ENCODE measurements at regions not wholly inside any gene's neighbourhood (a gene's known extent, or its start where the extent isn't known, plus 50 kb on each side); places are given as distances from the start of the nearest gene placed in this dataset.

DNA sequence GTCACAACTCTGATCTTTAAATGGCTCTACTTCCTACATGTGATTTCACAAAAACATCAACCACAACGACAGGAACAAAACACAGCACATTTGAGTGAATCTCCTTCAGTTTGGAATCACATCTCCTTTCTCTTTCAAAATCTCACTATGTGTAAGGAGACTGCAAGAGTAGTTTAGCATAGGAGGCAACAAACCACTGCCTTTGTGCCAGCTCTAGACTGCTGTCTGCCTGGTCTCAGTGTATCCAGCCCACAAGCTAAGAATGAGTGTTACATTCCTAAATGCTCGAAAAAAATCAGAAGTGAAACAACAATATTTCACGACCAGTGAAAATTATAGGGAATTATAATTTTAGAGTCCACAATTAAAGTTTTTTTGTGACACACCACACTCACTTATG is 217.0 kb upstream of the STEAP4 start:
- WGBS, 2 experiments (ENCODE audit: extremely low coverage in 1 of 2, insufficient coverage in 1 of 2, insufficient read length in 1 of 2, insufficient replicate concordance in 2 of 2, low coverage in 1 of 2, low lambda C conversion rate in 2 of 2, missing lambda C conversion rate in 1 of 2): 94% methylated on average over 3 of the region's 3 CpGs; no CpG with 5 or more reads in 1 of the 2 experiments
- no peak overlapping the region for H2BK5ac ChIP-seq (ENCODE audit: low read depth, low read length)
- no peak overlapping the region for H3K56ac ChIP-seq (replicated peaks; ENCODE audit: insufficient read length, low read depth, low read length)
- H4K20me1 ChIP-seq (replicated peaks in 1 of 2; ENCODE audit: control insufficient read depth in 1 of 2, insufficient read depth in 2 of 2, low read length in 2 of 2): no peaks in the 10 kb centered on the region
- ChIA-PET POLR2A (ENCODE audit: partially characterized antibody) (no interaction called here), CTCF (ENCODE audit: partially characterized antibody) (interaction anchor here (0.9 kb wide), 1 partner anchor 279 kb away, joined by 3 read pairs; no protein-coding TSS in a partner anchor)
- no peak overlapping the region for H2AFZ ChIP-seq (ENCODE audit: low read length)
- TF ChIP-seq CREB1 (IDR thresholded peaks at IDR 0.05) (no peak), KDM1A (IDR thresholded peaks at IDR 0.05; ENCODE audit: borderline replicate concordance, low read length) (no peak), YY1 (IDR thresholded peaks at IDR 0.05; ENCODE audit: low read depth, low read length) (no peak), GTF2F1 (IDR thresholded peaks at IDR 0.05; ENCODE audit: borderline replicate concordance, low read depth, low read length) (no peak)
- no peak overlapping the region for H4K5ac ChIP-seq (ENCODE audit: insufficient read length, low read depth, low read length)
- no peaks in the 10 kb centered on the region for H3K23me2 ChIP-seq (ENCODE audit: low read depth, low read length)
- FAIRE-seq: no peak
- no peak overlapping the region for H3K18ac ChIP-seq (ENCODE audit: extremely low read depth, low read length)
- no peak overlapping the region for H3K4ac ChIP-seq (replicated peaks; ENCODE audit: insufficient read length, low read depth, low read length)
- no peaks in the 10 kb centered on the region for H3K36me3 ChIP-seq (ENCODE audit: control insufficient read depth in 2 of 4, insufficient read depth in 4 of 4, low read length in 3 of 4)
- H3K9me3 ChIP-seq (ENCODE audit: insufficient read depth in 2 of 2, low read depth in 1 of 2, low read length in 1 of 2): no peaks in the 10 kb centered on the region
- H2BK20ac ChIP-seq (ENCODE audit: low read length): no peak overlapping the region
- no peak for DNase-seq (ENCODE audit: low read depth in 1 of 2, low spot score in 2 of 2)
- no peak overlapping the region for H2AK5ac ChIP-seq (ENCODE audit: low read depth, low read length)
- H2BK12ac ChIP-seq (ENCODE audit: low read depth, low read length): no peak overlapping the region
- H4K8ac ChIP-seq (ENCODE audit: extremely low read depth, insufficient read depth, low read length): no peak overlapping the region
- no peaks in the 10 kb centered on the region for H3K79me1 ChIP-seq (ENCODE audit: low read depth, low read length)
- H2BK15ac ChIP-seq (ENCODE audit: low read length): no peak overlapping the region
- no peaks in the 10 kb centered on the region for H3K79me2 ChIP-seq (ENCODE audit: control insufficient read depth in 1 of 2, insufficient read depth in 2 of 2, low read length in 2 of 2)
- no peak overlapping the region for H3K9ac ChIP-seq (replicated peaks in 1 of 4; ENCODE audit: extremely low read depth in 1 of 4, low read depth in 3 of 4, low read length in 3 of 4)
- no peak overlapping the region for H3K23ac ChIP-seq (ENCODE audit: insufficient read length)
- H3K27me3 ChIP-seq (replicated peaks in 1 of 4; ENCODE audit: control insufficient read depth in 3 of 4, extremely low read depth in 1 of 4, insufficient read depth in 3 of 4, low read length in 3 of 4): no peaks in the 10 kb centered on the region
- H3K4me1 ChIP-seq (replicated peaks in 1 of 4; ENCODE audit: control insufficient read depth in 3 of 4, insufficient read depth in 4 of 4, low read length in 3 of 4): no peaks in the 10 kb centered on the region
- no peak overlapping the region for H2BK120ac ChIP-seq (replicated peaks; ENCODE audit: low read depth, low read length)
- H3K4me3 ChIP-seq (ENCODE audit: extremely low read depth in 1 of 4, insufficient read depth in 2 of 4, low read depth in 3 of 4, low read length in 4 of 4): no peak overlapping the region
- H4K91ac ChIP-seq (replicated peaks; ENCODE audit: insufficient read length, low read length): no peak overlapping the region
- H3K14ac ChIP-seq (ENCODE audit: insufficient read length): no peak overlapping the region
- H3K4me2 ChIP-seq (ENCODE audit: insufficient read depth in 1 of 2, low read depth in 2 of 2, low read length in 2 of 2): no peak overlapping the region
- no peak overlapping the region for H3K27ac ChIP-seq (ENCODE audit: low read depth, low read length)
